ENCODE measurements at regions not wholly inside any gene's neighbourhood (a gene's known extent, or its start where the extent isn't known, plus 50 kb on each side); places are given as distances from the start of the nearest gene placed in this dataset.
"Not testable (repeated sequence)": the region's sequence is repeated elsewhere in the genome, so short reads cannot be mapped to it uniquely, and the experiment has no call there.

DNA sequence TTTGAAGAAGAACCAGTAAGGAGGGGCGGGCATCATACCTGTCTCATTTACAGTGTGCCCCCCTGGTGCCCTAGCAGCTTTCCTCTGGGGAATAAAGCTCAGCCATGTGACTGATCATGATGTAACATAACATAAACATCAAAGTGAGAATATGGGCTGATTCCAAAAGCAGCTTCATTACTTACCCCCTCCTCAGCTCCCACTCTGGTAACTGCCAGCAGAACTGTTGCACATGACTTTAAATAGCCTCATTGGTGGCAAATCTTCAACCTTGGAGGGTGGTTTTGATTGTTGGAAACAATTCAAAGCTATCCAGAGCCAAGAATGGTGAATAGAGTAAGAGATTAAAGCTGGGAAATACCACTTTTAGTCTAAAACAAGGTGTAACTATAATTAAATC, 384.6 kb downstream of the BUD13 start:
- Mint-ChIP-seq H3K36me3 (no peaks in the 10 kb centered on the region), H3K9me3 (peaks cover 6% of the 10 kb centered on the region), H3K27ac (no peak overlapping the region), H3K4me3 (no peak overlapping the region), H3K27me3 (no peaks in the 10 kb centered on the region), H3K4me1 (no peaks in the 10 kb centered on the region)

DNA sequence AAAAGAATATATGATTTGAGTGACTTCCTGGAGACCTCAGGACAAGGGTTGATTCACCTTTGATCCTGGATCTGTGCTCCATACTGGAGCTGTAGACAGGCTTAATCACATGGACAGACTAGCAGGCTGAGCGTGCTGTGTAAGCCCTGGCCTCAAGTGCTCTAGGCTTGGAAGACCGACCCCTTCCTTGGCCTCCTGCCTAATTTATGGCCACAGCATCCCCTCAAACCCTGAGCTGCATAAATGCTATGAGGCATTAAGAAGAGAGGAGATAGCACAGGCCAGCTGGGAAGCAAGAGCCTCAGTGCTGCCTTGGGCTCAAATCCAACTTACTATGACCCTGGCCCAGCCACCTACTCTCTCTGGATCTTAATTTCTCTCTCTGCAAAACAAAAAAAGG, 385.1 kb downstream of the BUD13 start:
- H3K4me3 Mint-ChIP-seq = no peak overlapping the region
- H3K36me3 Mint-ChIP-seq = no peaks in the 10 kb centered on the region
- no peaks in the 10 kb centered on the region for H3K27me3 Mint-ChIP-seq
- no peaks in the 10 kb centered on the region for H3K4me1 Mint-ChIP-seq
- H3K27ac Mint-ChIP-seq = no peak overlapping the region
- peaks cover 3% of the 10 kb centered on the region for H3K9me3 Mint-ChIP-seq

DNA sequence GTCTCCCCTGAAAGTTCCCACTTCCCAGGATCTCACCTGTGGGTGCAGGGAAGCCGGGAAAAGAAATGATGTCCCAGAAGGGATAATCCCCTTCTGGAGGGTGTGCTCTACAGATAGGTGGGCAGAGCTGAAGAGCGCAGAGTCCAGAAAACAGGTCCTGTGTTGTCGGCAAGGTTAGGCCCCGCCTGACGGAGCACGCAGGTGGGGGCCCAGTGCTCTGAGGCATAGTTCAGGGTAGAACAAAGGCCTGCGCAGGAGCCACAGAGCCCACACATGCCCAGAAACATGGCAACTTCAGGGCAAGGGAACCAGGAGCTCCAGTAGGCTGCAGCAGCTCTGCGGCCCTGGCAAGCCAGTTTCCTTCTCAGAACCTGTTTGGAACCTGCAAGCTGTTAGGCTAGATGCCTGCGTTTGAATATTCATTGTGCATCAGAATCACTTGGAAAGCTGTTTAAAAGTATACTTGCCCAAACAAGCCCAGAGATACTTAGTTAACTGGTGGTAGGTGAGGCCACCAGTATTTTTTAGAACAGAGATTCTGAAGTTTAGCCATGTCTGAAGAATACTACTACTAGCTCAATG, 386.6 kb downstream of the BUD13 start:
- Mint-ChIP-seq H3K4me1 (no peaks in the 10 kb centered on the region), H3K4me3 (no peak overlapping the region), H3K9me3 (peaks cover 3% of the 10 kb centered on the region), H3K27me3 (no peaks in the 10 kb centered on the region), H3K36me3 (no peaks in the 10 kb centered on the region), H3K27ac (no peak overlapping the region)

DNA sequence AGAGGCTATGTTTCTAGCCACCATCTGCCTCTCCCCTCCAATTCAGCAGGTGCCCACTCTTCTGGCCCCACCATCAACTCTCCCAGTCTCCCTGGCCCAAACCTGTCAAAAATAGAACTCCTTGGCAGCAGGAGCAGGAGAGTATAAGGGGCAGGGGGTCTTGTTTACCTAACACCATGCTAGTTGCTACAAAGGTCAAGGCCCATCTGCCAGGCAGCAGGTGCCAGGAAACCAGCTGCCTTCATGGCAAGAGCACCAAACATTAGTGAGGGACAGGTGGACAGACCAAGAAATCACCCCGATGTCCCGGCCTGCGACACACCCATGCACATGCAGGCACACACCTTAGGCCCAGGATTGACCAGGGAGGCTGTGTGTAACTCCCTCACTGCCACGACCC, 387.9 kb downstream of the BUD13 start:
- Mint-ChIP-seq H3K27me3 (no peaks in the 10 kb centered on the region), H3K4me1 (no peaks in the 10 kb centered on the region)

DNA sequence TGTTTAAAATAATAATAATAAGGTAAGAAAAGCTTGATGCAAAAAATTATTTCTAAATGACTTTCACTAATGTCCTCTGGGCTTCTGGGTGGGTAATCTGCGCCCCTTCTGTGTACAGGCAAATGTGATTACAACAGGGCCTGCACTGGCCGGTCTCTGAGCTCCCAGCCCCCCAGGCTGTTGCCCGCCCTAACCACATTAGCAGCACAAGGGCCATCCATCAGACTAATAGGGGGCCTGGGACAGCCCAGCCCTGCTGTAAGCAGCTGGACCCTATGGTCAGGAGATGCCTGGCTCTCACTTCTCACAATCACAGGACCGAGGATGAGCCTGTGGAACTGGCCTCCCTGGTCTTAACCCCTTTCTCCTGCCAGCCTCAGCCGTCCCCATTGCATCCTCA, 388.4 kb downstream of the BUD13 start:
- Mint-ChIP-seq H3K27ac (no peak overlapping the region), H3K9me3 (peaks cover 4% of the 10 kb centered on the region), H3K27me3 (no peaks in the 10 kb centered on the region), H3K4me3 (no peak overlapping the region), H3K36me3 (no peaks in the 10 kb centered on the region), H3K4me1 (no peaks in the 10 kb centered on the region)

More for the DNA sequence above, 387.9 kb downstream of the BUD13 start:
- Mint-ChIP-seq H3K36me3 (no peaks in the 10 kb centered on the region), H3K4me3 (no peak overlapping the region), H3K9me3 (peaks cover 4% of the 10 kb centered on the region), H3K27ac (no peak overlapping the region)

GRCh38 chr11:116379185-116379828, 393.5 kb downstream of the BUD13 start:
- Mint-ChIP-seq H3K36me3 (no peaks in the 10 kb centered on the region), H3K4me3 (no peak overlapping the region), H3K27ac (no peak overlapping the region), H3K9me3 (peaks cover 10% of the 10 kb centered on the region), H3K4me1 (no peaks in the 10 kb centered on the region), H3K27me3 (peaks cover 2% of the 10 kb centered on the region)

DNA sequence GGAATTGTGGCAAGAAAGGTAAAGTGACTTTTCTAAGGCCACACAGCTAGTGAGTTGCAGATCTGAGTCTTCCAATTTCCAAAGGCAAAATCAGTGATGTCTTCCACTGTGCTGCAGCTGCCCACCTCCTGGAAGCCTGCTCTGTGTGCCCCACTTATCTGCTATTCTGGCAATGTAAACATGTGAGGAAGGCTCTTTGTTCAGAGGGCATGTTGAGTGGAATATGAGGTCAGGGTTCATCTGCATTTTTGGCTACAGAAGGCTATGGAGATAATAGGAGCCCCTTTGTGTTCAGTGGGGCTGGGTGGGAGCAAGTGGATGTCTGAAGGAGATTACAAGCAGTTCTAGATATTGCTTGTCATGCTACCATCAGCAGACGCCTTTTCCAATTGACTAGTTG, 396.2 kb downstream of the BUD13 start:
- Mint-ChIP-seq H3K27me3 (peaks cover 2% of the 10 kb centered on the region), H3K4me1 (no peaks in the 10 kb centered on the region), H3K9me3 (peaks cover 10% of the 10 kb centered on the region), H3K4me3 (no peak overlapping the region), H3K27ac (no peak overlapping the region), H3K36me3 (no peaks in the 10 kb centered on the region)

GRCh38 chr11:116376054-116376453, 396.7 kb downstream of the BUD13 start:
- Mint-ChIP-seq H3K4me1 (no peaks in the 10 kb centered on the region), H3K27ac (no peak overlapping the region), H3K36me3 (no peaks in the 10 kb centered on the region), H3K9me3 (peaks cover 7% of the 10 kb centered on the region), H3K27me3 (peaks cover 2% of the 10 kb centered on the region), H3K4me3 (no peak overlapping the region)

DNA sequence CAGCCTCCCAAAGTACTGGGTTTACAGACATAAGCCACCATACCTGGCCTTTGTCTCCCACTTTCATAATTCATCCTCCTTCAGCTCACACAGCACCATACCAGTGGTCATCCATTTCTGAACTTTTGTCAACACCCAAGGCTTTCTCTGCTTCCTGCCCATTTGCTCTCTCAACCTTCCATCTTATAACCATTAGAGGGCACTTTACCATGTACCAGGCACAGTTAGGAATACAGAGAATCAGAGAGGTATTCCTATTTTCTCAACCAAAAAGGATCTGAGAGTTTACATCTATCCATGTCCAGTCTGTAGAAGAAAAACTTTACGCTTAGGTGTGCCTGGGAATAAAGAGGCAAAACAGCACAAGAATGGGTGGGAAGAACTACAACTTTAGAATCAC, 397.6 kb downstream of the BUD13 start:
- H3K27ac Mint-ChIP-seq = no peak overlapping the region
- H3K9me3 Mint-ChIP-seq = peaks cover 7% of the 10 kb centered on the region
- H3K36me3 Mint-ChIP-seq = no peaks in the 10 kb centered on the region

GRCh38 chr11:116374085-116374484, 398.7 kb downstream of the BUD13 start:
- no peak overlapping the region for H3K27ac Mint-ChIP-seq
- no peaks in the 10 kb centered on the region for H3K36me3 Mint-ChIP-seq
- peaks cover 2% of the 10 kb centered on the region for H3K27me3 Mint-ChIP-seq
- peaks cover 7% of the 10 kb centered on the region for H3K9me3 Mint-ChIP-seq
- no peak overlapping the region for H3K4me3 Mint-ChIP-seq
- no peaks in the 10 kb centered on the region for H3K4me1 Mint-ChIP-seq

More for the DNA sequence above, 397.6 kb downstream of the BUD13 start:
- H3K27me3 Mint-ChIP-seq = peaks cover 2% of the 10 kb centered on the region
- no peak overlapping the region for H3K4me3 Mint-ChIP-seq
- no peaks in the 10 kb centered on the region for H3K4me1 Mint-ChIP-seq

DNA sequence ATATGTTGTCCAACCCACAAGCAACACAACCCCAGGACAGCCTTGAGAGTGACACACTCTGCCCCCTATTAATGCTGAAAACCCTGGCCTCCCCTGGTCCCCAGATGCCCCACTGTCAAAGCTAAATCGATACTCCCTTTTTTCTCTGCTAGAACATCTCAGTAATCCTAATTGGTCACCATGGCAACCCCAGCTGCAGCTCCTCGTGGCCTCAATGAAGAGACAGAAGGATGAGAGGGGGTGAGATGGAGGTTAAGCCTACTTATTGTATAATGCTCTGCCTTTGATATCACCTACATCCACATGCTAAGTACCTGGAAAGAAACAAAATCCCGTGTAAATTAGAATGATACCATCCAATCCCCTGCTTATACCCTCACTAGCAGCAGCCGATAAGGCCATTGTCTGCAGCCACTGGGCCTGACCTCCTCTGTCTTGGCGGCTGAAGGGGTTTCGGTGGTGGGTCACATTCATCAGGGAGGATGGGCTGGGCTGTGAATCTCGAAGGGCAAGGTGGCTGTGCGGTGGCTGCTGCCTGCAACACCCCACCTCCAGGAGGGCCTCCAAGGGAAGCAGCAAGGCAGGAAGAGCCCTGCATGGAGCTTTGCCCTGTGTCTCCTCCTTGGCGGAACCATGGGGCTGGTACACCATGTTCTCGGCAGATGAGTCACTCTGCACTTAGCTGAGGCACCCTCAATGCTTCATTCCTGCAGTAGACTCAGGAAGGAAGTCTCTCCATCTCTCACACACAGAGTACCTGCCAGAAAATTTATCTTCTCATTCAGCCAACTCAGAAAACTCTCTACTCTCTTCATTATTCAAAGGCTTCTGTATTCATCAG, 399.5 kb downstream of the BUD13 start:
- Mint-ChIP-seq H3K27me3 (peaks cover 2% of the 10 kb centered on the region), H3K36me3 (no peaks in the 10 kb centered on the region), H3K27ac (no peak overlapping the region), H3K4me3 (no peak overlapping the region), H3K4me1 (no peaks in the 10 kb centered on the region), H3K9me3 (peaks cover 7% of the 10 kb centered on the region)

- H3K27ac Mint-ChIP-seq = no peak overlapping the region
- H3K36me3 Mint-ChIP-seq = no peaks in the 10 kb centered on the region
- H3K4me1 Mint-ChIP-seq = no peaks in the 10 kb centered on the region
- H3K9me3 Mint-ChIP-seq = no peaks in the 10 kb centered on the region
- H3K4me3 Mint-ChIP-seq = no peak overlapping the region
- H3K27me3 Mint-ChIP-seq = no peaks in the 10 kb centered on the region
Measured at GRCh38 chr11:116371146-116371545, 401.6 kb downstream of the BUD13 start.

DNA sequence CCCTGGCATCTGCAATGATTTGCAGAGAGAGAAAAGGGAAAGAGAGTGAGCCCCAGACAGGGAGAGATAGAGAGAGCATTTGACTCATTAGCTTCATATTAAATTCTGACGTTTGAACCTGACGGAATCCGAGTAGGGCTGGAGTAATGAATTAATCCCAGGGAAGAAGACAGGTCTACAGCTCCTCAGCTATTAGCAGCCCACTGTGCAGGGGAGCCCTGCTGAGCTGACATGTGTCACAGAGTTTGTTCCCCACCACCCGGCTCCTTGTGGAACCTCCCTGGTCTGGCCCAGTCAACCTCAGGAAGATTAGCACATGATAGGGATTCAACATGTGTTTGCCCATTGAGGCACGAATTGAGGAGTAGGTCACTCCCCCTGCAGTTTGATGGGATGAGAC, 404.0 kb downstream of the BUD13 start:
- no peaks in the 10 kb centered on the region for H3K4me1 Mint-ChIP-seq
- no peak overlapping the region for H3K27ac Mint-ChIP-seq
- H3K9me3 Mint-ChIP-seq = no peaks in the 10 kb centered on the region
- H3K4me3 Mint-ChIP-seq = no peak overlapping the region
- no peaks in the 10 kb centered on the region for H3K36me3 Mint-ChIP-seq
- H3K27me3 Mint-ChIP-seq = no peaks in the 10 kb centered on the region

DNA sequence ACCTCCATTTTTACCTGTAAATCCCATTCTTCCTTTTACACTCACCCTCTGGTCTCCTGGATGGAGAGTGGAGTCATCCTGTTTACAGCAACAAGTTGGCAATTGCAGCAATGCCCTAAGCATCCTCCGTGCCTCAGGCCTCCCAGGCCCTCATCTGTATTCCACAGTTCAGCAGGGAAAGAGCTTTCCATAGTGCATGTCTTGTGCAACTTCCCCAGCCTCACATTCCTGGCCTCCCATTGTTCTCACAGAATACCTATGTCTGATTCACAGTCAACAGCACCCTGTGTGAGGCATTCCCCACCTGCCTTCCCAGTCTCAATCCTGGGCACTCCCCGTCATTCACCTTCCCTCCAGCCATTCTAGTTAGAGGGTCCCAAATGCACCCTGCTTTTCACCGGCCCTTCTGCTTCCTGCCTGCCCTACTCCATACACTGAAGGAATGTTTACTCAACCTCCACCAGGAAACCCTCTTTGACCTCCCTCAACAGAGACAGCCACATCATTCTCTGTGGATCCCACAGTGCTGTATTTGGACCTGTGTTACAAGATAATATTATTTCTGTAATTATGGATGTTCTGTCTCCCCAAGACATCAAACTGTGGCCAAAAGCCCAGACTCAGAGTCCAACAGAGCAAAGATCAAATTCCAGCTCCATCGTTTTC, 405.7 kb downstream of the BUD13 start:
- H3K4me1 Mint-ChIP-seq = no peaks in the 10 kb centered on the region
- no peaks in the 10 kb centered on the region for H3K27me3 Mint-ChIP-seq
- no peaks in the 10 kb centered on the region for H3K9me3 Mint-ChIP-seq
- H3K36me3 Mint-ChIP-seq = no peaks in the 10 kb centered on the region
- no peak overlapping the region for H3K27ac Mint-ChIP-seq
- no peak overlapping the region for H3K4me3 Mint-ChIP-seq

- Mint-ChIP-seq H3K36me3 (no peaks in the 10 kb centered on the region), H3K9me3 (no peaks in the 10 kb centered on the region)
Measured at GRCh38 chr11:116366451-116366850, 406.3 kb downstream of the BUD13 start.

DNA sequence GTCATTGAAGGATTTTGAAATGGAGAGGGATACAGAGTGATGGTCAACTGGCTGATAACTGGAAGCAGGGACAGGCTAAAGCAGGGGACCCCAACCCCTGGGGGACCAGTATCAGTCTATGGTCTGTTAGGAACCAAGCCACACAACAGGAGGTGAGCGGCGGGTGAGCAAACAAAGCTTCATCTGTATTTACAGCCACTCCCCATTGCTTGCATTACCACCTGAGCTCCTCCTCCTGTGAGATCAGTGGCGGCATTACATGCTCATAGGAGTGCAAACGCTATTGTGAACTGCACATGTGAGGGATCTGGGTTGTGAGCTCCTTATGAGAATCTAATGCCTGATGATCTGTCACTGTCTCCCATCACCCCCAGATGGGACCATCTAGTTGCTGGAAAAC, 407.9 kb downstream of the BUD13 start:
- H3K27me3 Mint-ChIP-seq, H3K27ac Mint-ChIP-seq, H3K36me3 Mint-ChIP-seq, H3K4me1 Mint-ChIP-seq, H3K4me3 Mint-ChIP-seq, H3K9me3 Mint-ChIP-seq: not testable (repeated sequence)

More at GRCh38 chr11:116366451-116366850, 406.3 kb downstream of the BUD13 start:
- Mint-ChIP-seq H3K27me3 (no peaks in the 10 kb centered on the region), H3K4me3 (no peak overlapping the region), H3K4me1 (no peaks in the 10 kb centered on the region), H3K27ac (no peak overlapping the region)

All from activated naive CD4-positive, alpha-beta T cell treated with anti-CD3 and anti-CD28 coated beads, Interleukin-2, amount 50 U/mL, for 24 hours (primary cell).